GM18861 (cell line): ENCODE measurements at regions not wholly inside any gene's neighbourhood (a gene's known extent, or its start where the extent isn't known, plus 50 kb on each side); places are given as distances from the start of the nearest gene placed in this dataset.
A peak's percentile ranks its signal among the peaks of the same experiment; 100 is the strongest.

Experiments used
- ATAC-seq: cut with Tn5 transposase; IDR thresholded peaks from one replicate; pipeline ENCODE4 v1.9.1; 2021; ENCODE audit not compliant: unreplicated experiment

GRCh38 chr6:29884261-29884660, 56.6 kb downstream of the HLA-G start:
- no peak for ATAC-seq

GRCh38 chr6:29886701-29887100, 55.6 kb upstream of the HLA-A start:
- ATAC-seq = no peak

GRCh38 chr6:29887330-29887818, 55.0 kb upstream of the HLA-A start:
- peak; percentile 26 for ATAC-seq

- ATAC-seq = peak; percentile 55
These were observed 54.2 kb upstream of the HLA-A start for GRCh38 chr6:29887819-29888776.
